SK-N-SH (cell line): ENCODE measurements at regions not wholly inside any gene's neighbourhood (a gene's known extent, or its start where the extent isn't known, plus 50 kb on each side); places are given as distances from the start of the nearest gene placed in this dataset.

Experiments
- CTCF ChIA-PET: fragments of 300-600, 350-600 bp; formaldehyde crosslinking; extraction: SDS; loops from one replicate; lab custom pipeline; 2021; lab: Yijun Ruan, JAX
- POLR2A ChIA-PET: fragments of 350-600 bp; sonication (Branson Sonifier 250); formaldehyde crosslinking; extraction: SDS; loops from one replicate; lab custom pipeline; 2020; ENCODE audit warnings: antibody characterized with exemption, inconsistent platforms; lab: Yijun Ruan, JAX
- DNase-seq: peaks from one replicate; pipeline ENCODE4 v3.0.0; 2012
- H2AFZ ChIP-seq: fragments of 200-600 bp; sonication (generic); 2 replicates; pipeline ENCODE4 v1.8.1; 2016; ENCODE audit warnings: antibody characterized with exemption, mild to moderate bottlenecking, low read depth
- H3F3A ChIP-seq: fragments of 200-600 bp; sonication (generic); replicated peaks from 2 replicates; pipeline ENCODE3; 2016; ENCODE audit warnings: antibody characterized with exemption, mild to moderate bottlenecking; ENCODE audit not compliant: insufficient read depth
- H3K27ac ChIP-seq, 2 experiments: fragments of 200-500 bp in 1 of 2; fragments of 200-600 bp in 1 of 2; sonication (Bioruptor generic) in 1 of 2; sonication (generic), shearing (Covaris generic) in 1 of 2; 2 replicates each; pipeline versions ENCODE4 v1.5.1 to v1.6.1; 2014 to 2016; ENCODE audit warnings: low read depth in 2 of 2, inconsistent platforms in 1 of 2, low read length in 1 of 2, mild to moderate bottlenecking in 1 of 2, mixed read lengths in 1 of 2
- H3K27me3 ChIP-seq: fragments of 200-600 bp; sonication (generic), shearing (Covaris generic); 2 replicates; pipeline ENCODE4 v1.6.1; 2016; ENCODE audit warnings: mixed run types; ENCODE audit not compliant: insufficient read depth
- H3K36me3 ChIP-seq, 2 experiments: fragments of 200-500 bp in 1 of 2; fragments of 200-600 bp in 1 of 2; sonication (Bioruptor generic) in 1 of 2; sonication (generic) in 1 of 2; replicated peaks in 1 of 2; 2 replicates each; pipeline versions ENCODE3 to v1.5.1; 2014 to 2016; ENCODE audit warnings: low read length in 1 of 2, mild to moderate bottlenecking in 1 of 2; ENCODE audit not compliant: insufficient read depth in 2 of 2, control insufficient read depth in 1 of 2
- H3K4me1 ChIP-seq, 2 experiments: fragments of 200-500 bp in 1 of 2; fragments of 200-600 bp in 1 of 2; sonication (Bioruptor generic) in 1 of 2; sonication (generic), shearing (Covaris generic) in 1 of 2; 2 replicates each; pipeline versions ENCODE4 v1.5.1 to v1.6.1; 2014 to 2016; ENCODE audit warnings: low read depth in 1 of 2, low read length in 1 of 2, mixed run types in 1 of 2; ENCODE audit not compliant: insufficient read depth in 2 of 2, control insufficient read depth in 1 of 2
- H3K4me2 ChIP-seq: fragments of 200-600 bp; sonication (generic), shearing (Covaris generic); 2 replicates; pipeline ENCODE4 v1.6.1; 2017; ENCODE audit warnings: mixed run types
- H3K4me3 ChIP-seq, 2 experiments: fragments of 200-500 bp in 1 of 2; fragments of 200-600 bp in 1 of 2; sonication (Bioruptor generic) in 1 of 2; sonication (generic), shearing (Covaris generic) in 1 of 2; 2 replicates each; pipeline versions ENCODE4 v1.5.1 to v1.8.1; 2014 to 2016; ENCODE audit warnings: low read depth in 2 of 2, inconsistent platforms in 1 of 2, low read length in 1 of 2, mild to moderate bottlenecking in 1 of 2, mixed read lengths in 1 of 2, moderate library complexity in 1 of 2
- H3K79me2 ChIP-seq: fragments of 200-600 bp; sonication (generic); 2 replicates; pipeline ENCODE4 v1.8.1; 2017; ENCODE audit warnings: mild to moderate bottlenecking; ENCODE audit not compliant: insufficient read depth
- H3K9ac ChIP-seq: fragments of 200-600 bp; sonication (generic); 2 replicates; pipeline ENCODE4 v1.6.1; 2017; ENCODE audit warnings: mixed run types
- H3K9me2 ChIP-seq: fragments of 200-600 bp; sonication (generic); 2 replicates; pipeline ENCODE4 v1.6.1; 2017; ENCODE audit warnings: mixed run types
- H3K9me3 ChIP-seq: fragments of 200-600 bp; sonication (generic); 2 replicates; pipeline ENCODE4 v1.6.1; 2017; ENCODE audit warnings: mixed run types, mild to moderate bottlenecking, moderate library complexity
- H4K20me1 ChIP-seq: fragments of 200-600 bp; sonication (generic); 2 replicates; pipeline ENCODE4 v1.6.1; 2017; ENCODE audit warnings: mild to moderate bottlenecking, mixed run types; ENCODE audit not compliant: insufficient read depth
- CHD2 ChIP-seq: fragments of 150-350 bp; IDR thresholded peaks from 2 replicates; pipeline ENCODE4 v1.6.1; 2018; ENCODE audit warnings: low read length; ENCODE audit not compliant: partially characterized antibody
- CTCF ChIP-seq: fragments of 200-600 bp; sonication (generic); IDR thresholded peaks from 2 replicates; pipeline ENCODE4 v1.6.1; 2017; ENCODE audit warnings: antibody characterized with exemption, mild to moderate bottlenecking, moderate library complexity
- GATA2 ChIP-seq: sonication (generic); formaldehyde crosslinking; IDR thresholded peaks from 2 replicates; pipeline ENCODE4 v1.5.0; 2020; ENCODE audit warnings: mild to moderate bottlenecking, missing genetic modification reagents
- MAX ChIP-seq: IDR thresholded peaks from 2 replicates; pipeline ENCODE4 v1.4.0; 2012; ENCODE audit warnings: low read depth
- MEF2A ChIP-seq: IDR thresholded peaks from 2 replicates; pipeline ENCODE4 v1.4.0; 2012; ENCODE audit warnings: low read depth, borderline replicate concordance
- MXI1 ChIP-seq: IDR thresholded peaks from 2 replicates; pipeline ENCODE4 v1.6.1; 2012; ENCODE audit warnings: mild to moderate bottlenecking, low read depth, low read length, improper control_type of control experiment
- NRF1 ChIP-seq: IDR thresholded peaks from 2 replicates; pipeline ENCODE4 v1.6.1; 2012; ENCODE audit warnings: low read depth, mild to moderate bottlenecking, low read length
- POLR2AphosphoS5 ChIP-seq: IDR thresholded peaks from 2 replicates; pipeline ENCODE4 v1.6.1; 2012; ENCODE audit warnings: low read depth, low read length
- RAD21 ChIP-seq: IDR thresholded peaks from 2 replicates; pipeline ENCODE4 v1.6.1; 2012; ENCODE audit warnings: mild to moderate bottlenecking, low read length
- REST ChIP-seq: IDR thresholded peaks from 2 replicates; pipeline ENCODE4 v1.6.1; 2012; ENCODE audit warnings: mild to moderate bottlenecking, low read depth, low read length, moderate library complexity
- RFX5 ChIP-seq: IDR thresholded peaks from 2 replicates; pipeline ENCODE4 v1.6.1; 2012; ENCODE audit warnings: mild to moderate bottlenecking, improper control_type of control experiment, low read length
- RXRA ChIP-seq: IDR thresholded peaks from 2 replicates; pipeline ENCODE4 v1.4.0; 2012; ENCODE audit warnings: low read depth, mild to moderate bottlenecking, borderline replicate concordance
- TEAD4 ChIP-seq: IDR thresholded peaks from 2 replicates; pipeline ENCODE4 v1.4.0; 2012; ENCODE audit warnings: mild to moderate bottlenecking, borderline replicate concordance; ENCODE audit not compliant: insufficient read depth
- USF1 ChIP-seq: IDR thresholded peaks from 2 replicates; pipeline ENCODE4 v1.4.0; 2012; ENCODE audit warnings: low read depth, borderline replicate concordance
- WGBS: methylation state at CpG from one replicate; pipeline ENCODE4 v1.1.6; 2017; ENCODE audit warnings: low lambda C conversion rate; 5-methylcytosine and 5-hydroxymethylcytosine counted together

DNA sequence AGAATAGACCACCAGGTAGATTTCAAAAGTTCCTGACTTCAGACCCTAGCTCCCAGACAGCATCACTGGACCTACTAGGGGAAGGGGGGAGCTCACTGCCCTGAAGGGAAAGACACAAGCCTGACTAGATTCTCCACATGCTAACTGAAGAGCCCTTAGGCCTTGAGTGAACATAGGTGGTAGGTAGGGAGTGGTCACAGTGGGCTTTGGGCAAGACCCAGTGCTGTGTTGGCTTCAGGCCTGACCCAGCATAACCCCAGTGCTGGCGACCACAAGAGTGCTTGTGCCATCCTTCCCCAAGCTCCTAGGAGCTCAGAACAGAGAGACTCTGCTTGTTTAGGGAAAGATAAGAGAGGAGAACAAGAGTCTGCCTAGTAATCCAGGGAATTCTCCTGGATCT is 51.1 kb upstream of the ACADM start:
- CTCF ChIA-PET: no interaction called here
- 88% methylated on average over 1 of the region's 1 CpG for WGBS
- no peak overlapping the region for H3K4me3 ChIP-seq
- H3K9ac ChIP-seq: no peak overlapping the region
- H4K20me1 ChIP-seq: no peaks in the 10 kb centered on the region
- no peaks in the 10 kb centered on the region for H3K9me2 ChIP-seq
- H3K27ac ChIP-seq: no peak overlapping the region
- H3F3A ChIP-seq: no peaks in the 10 kb centered on the region
- POLR2A ChIA-PET: no interaction called here
- H3K36me3 ChIP-seq: no peaks in the 10 kb centered on the region
- peak overlapping the region; percentile 38; the same call in 1 of the 2 replicates for H2AFZ ChIP-seq
- no peaks in the 10 kb centered on the region for H3K79me2 ChIP-seq
- H3K4me2 ChIP-seq: no peak overlapping the region
- H3K27me3 ChIP-seq: no peaks in the 10 kb centered on the region
- H3K9me3 ChIP-seq: no peaks in the 10 kb centered on the region
- DNase-seq: no peak
- TF ChIP-seq USF1 (no peak), TEAD4 (no peak), CTCF (no peak), MAX (no peak), MXI1 (no peak), MEF2A (no peak), RXRA (no peak), REST (no peak), NRF1 (no peak), CHD2 (no peak)
- H3K4me1 ChIP-seq: 0 out of 4 replicates have a peak, but pooled peaks cover 0 to 6% of the 10 kb centered on the region in 2 experiments

DNA sequence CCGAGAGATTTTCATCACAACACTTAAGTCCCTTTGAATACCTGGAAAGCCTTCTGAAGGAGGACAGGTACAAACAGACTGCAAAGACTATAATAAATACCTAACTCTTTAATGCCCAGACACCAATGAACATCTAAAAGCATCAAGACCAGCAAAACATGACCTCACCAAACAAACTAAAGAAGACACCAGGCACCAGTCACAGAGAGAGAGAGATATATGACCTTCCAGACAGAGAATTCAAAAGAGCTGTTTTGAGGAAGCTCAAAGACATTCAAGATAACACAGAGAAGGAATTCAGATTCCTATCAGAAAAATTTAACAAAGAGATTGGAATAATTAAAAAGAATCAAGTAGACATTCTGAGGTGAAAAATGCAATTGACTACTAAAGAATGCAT is 50.6 kb upstream of the ACADM start:
- Histone ChIP-seq H3K4me2 (no peak overlapping the region), H3K79me2 (no peaks in the 10 kb centered on the region), H3K9me2 (no peaks in the 10 kb centered on the region), H3F3A (no peaks in the 10 kb centered on the region), H4K20me1 (no peaks in the 10 kb centered on the region), H3K4me1 (0 out of 4 replicates have a peak, but pooled peaks cover 0 to 6% of the 10 kb centered on the region in 2 experiments), H3K36me3 (no peaks in the 10 kb centered on the region), H3K9me3 (no peaks in the 10 kb centered on the region), H3K4me3 (no peak overlapping the region), H3K9ac (no peak overlapping the region), H2AFZ (no peak overlapping the region), H3K27ac (no peak overlapping the region), H3K27me3 (no peaks in the 10 kb centered on the region)
- TF ChIP-seq RFX5 (no peak), RXRA (no peak), REST (no peak), RAD21 (no peak), GATA2 (CRISPR knock-in tag) (no peak), POLR2AphosphoS5 (no peak)
- WGBS: 100% methylated on average over 1 of the region's 1 CpG
- ChIA-PET CTCF (no interaction called here), POLR2A (no interaction called here)
- no peak for DNase-seq
